Tibial nerve (tissue), 3 donors: ENCODE measurements at regions not wholly inside any gene's neighbourhood (a gene's known extent, or its start where the extent isn't known, plus 50 kb on each side); places are given as distances from the start of the nearest gene placed in this dataset.

Experiments
- POLR2A ChIP-seq, 2 donors: fragments of 450-650 bp; IDR thresholded peaks; one replicate each; pipeline ENCODE4 v1.6.1; 2017; ENCODE audit warnings: antibody characterized with exemption in 2 of 2, mild to moderate bottlenecking in 2 of 2, moderate library complexity in 2 of 2
- TF ChIP-seq, protein P1 (sequence below), 5 experiments: fragments of 200-600 bp in 3 of 5; fragments of 450-650 bp in 2 of 5; sonication (generic) in 3 of 5; IDR thresholded peaks; one replicate each; pipeline ENCODE4 v1.5.1; 2016 to 2019; ENCODE audit warnings: antibody characterized with exemption in 5 of 5, mild to moderate bottlenecking in 3 of 5, moderate library complexity in 2 of 5

DNA sequence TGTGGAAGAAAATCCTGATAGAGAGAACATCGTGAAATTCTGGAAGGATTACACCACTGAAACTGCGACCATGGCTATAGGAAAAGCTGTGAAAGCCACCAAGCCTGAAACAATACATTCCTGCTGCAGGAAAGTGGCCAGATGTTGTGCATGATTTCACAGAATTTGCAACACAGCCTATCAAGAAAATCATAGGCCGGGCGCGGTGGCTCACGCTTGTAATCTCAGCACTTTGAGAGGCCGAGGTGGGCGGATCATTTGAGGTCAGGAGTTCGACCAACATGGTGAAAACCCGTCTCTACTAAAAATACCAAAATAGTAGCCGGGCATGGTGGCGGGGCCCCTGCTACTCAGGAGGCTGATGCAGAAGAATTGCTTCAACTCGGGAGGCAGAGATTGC lies 360.2 kb downstream of the CDH7 start:
- TF ChIP-seq, protein P1, sequence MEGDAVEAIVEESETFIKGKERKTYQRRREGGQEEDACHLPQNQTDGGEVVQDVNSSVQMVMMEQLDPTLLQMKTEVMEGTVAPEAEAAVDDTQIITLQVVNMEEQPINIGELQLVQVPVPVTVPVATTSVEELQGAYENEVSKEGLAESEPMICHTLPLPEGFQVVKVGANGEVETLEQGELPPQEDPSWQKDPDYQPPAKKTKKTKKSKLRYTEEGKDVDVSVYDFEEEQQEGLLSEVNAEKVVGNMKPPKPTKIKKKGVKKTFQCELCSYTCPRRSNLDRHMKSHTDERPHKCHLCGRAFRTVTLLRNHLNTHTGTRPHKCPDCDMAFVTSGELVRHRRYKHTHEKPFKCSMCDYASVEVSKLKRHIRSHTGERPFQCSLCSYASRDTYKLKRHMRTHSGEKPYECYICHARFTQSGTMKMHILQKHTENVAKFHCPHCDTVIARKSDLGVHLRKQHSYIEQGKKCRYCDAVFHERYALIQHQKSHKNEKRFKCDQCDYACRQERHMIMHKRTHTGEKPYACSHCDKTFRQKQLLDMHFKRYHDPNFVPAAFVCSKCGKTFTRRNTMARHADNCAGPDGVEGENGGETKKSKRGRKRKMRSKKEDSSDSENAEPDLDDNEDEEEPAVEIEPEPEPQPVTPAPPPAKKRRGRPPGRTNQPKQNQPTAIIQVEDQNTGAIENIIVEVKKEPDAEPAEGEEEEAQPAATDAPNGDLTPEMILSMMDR (IDR thresholded peaks at IDR 0.05), result no peak
- TF ChIP-seq POLR2A (IDR thresholded peaks at IDR 0.05), result no peak
